ENCODE measurements at regions not wholly inside any gene's neighbourhood (a gene's known extent, or its start where the extent isn't known, plus 50 kb on each side); places are given as distances from the start of the nearest gene placed in this dataset.
A peak's percentile ranks its signal among the peaks of the same experiment; 100 is the strongest.

DNA sequence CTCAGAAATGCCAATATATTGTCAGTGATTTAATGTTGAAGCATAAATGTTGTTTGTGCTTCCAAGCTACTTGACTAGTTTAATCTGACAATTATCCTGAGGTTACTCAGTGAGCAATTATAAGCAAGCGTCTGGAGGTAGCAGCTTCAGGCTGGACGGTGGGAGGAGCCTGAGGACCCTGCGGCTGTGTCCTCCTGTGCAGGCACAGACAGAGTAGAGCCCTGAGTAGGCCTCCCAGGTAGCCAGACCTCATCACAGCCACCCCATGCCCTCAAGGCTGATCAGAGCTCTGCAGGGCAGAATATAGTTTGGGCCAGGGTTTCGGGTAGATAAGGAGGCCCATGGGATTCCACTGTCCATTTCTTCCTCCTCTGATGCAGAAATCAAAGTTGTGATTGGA lies 153.6 kb downstream of the DRD1 start:
- Histone ChIP-seq H3K4me1 (ENCODE audit: insufficient read depth, low read length, poor library complexity, severe bottlenecking) (no peaks in the 10 kb centered on the region), H3K4me3 (ENCODE audit: low read depth, low read length, poor library complexity, severe bottlenecking) (no peak overlapping the region), H3K9me3 (ENCODE audit: low read depth, low read length, poor library complexity, severe bottlenecking) (no peaks in the 10 kb centered on the region), H3K27ac (ENCODE audit: low read depth, low read length, poor library complexity, severe bottlenecking) (no peak overlapping the region), H3K36me3 (ENCODE audit: insufficient read depth, low read length, poor library complexity, severe bottlenecking) (no peaks in the 10 kb centered on the region), H3K27me3 (replicated peaks; ENCODE audit: insufficient read depth, low read depth, low read length, poor library complexity) (peaks cover 3% of the 10 kb centered on the region)
- ChIA-PET POLR2A (ENCODE audit: low non-redundant PET) (no interaction called here), CTCF (no interaction called here)
- TF ChIP-seq, protein P1, sequence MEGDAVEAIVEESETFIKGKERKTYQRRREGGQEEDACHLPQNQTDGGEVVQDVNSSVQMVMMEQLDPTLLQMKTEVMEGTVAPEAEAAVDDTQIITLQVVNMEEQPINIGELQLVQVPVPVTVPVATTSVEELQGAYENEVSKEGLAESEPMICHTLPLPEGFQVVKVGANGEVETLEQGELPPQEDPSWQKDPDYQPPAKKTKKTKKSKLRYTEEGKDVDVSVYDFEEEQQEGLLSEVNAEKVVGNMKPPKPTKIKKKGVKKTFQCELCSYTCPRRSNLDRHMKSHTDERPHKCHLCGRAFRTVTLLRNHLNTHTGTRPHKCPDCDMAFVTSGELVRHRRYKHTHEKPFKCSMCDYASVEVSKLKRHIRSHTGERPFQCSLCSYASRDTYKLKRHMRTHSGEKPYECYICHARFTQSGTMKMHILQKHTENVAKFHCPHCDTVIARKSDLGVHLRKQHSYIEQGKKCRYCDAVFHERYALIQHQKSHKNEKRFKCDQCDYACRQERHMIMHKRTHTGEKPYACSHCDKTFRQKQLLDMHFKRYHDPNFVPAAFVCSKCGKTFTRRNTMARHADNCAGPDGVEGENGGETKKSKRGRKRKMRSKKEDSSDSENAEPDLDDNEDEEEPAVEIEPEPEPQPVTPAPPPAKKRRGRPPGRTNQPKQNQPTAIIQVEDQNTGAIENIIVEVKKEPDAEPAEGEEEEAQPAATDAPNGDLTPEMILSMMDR (conservative IDR thresholded peaks at IDR 0.05; ENCODE audit: low read depth, low read length): no peak
- intact Hi-C loops (cut with micrococcal nuclease; ENCODE audit: unreplicated experiment): no loop called here
- no peak for DNase-seq (ENCODE audit: low spot score)
- BruUV-seq (replicated peaks): no TSS peak

GRCh38 chr5:175288048-175288621 lies 155.8 kb downstream of the DRD1 start:
- H3K36me3 ChIP-seq (ENCODE audit: insufficient read depth, low read length, poor library complexity, severe bottlenecking): no peaks in the 10 kb centered on the region
- no peaks in the 10 kb centered on the region for H3K4me1 ChIP-seq (ENCODE audit: insufficient read depth, low read length, poor library complexity, severe bottlenecking)
- TF ChIP-seq EZH2 (IDR thresholded peaks at IDR 0.05; ENCODE audit: borderline replicate concordance, low read depth, low read length, poor library complexity, severe bottlenecking): no peak
- TF ChIP-seq, protein P1 (conservative IDR thresholded peaks at IDR 0.05; ENCODE audit: low read depth, low read length): no peak
- DNase-seq (ENCODE audit: low spot score): peak; percentile 22
- no peak overlapping the region for H3K27ac ChIP-seq (ENCODE audit: low read depth, low read length, poor library complexity, severe bottlenecking)
- ChIA-PET CTCF (no interaction called here), POLR2A (ENCODE audit: low non-redundant PET) (no interaction called here)
- H3K27me3 ChIP-seq (replicated peaks; ENCODE audit: insufficient read depth, low read depth, low read length, poor library complexity): peaks cover 7% of the 10 kb centered on the region
- BruUV-seq (replicated peaks): no TSS peak
- intact Hi-C loops (cut with micrococcal nuclease; ENCODE audit: unreplicated experiment): no loop called here
- no peaks in the 10 kb centered on the region for H3K9me3 ChIP-seq (ENCODE audit: low read depth, low read length, poor library complexity, severe bottlenecking)
- H3K4me3 ChIP-seq (ENCODE audit: low read depth, low read length, poor library complexity, severe bottlenecking): no peak overlapping the region

- DNase-seq (ENCODE audit: low spot score): no peak
- intact Hi-C loops (cut with micrococcal nuclease; ENCODE audit: unreplicated experiment): no loop called here
- no peak for TF ChIP-seq EZH2 (IDR thresholded peaks at IDR 0.05; ENCODE audit: borderline replicate concordance, low read depth, low read length, poor library complexity, severe bottlenecking)
- no TSS peak for BruUV-seq (replicated peaks)
- CTCF ChIA-PET: no interaction called here
- H3K4me3 ChIP-seq (ENCODE audit: low read depth, low read length, poor library complexity, severe bottlenecking): no peak overlapping the region
- no peaks in the 10 kb centered on the region for H3K4me1 ChIP-seq (ENCODE audit: insufficient read depth, low read length, poor library complexity, severe bottlenecking)
- peaks cover 13% of the 10 kb centered on the region for H3K27me3 ChIP-seq (replicated peaks; ENCODE audit: insufficient read depth, low read depth, low read length, poor library complexity)
- H3K27ac ChIP-seq (ENCODE audit: low read depth, low read length, poor library complexity, severe bottlenecking): no peak overlapping the region
- no peaks in the 10 kb centered on the region for H3K36me3 ChIP-seq (ENCODE audit: insufficient read depth, low read length, poor library complexity, severe bottlenecking)
- POLR2A ChIA-PET (ENCODE audit: low non-redundant PET): no interaction called here
- H3K9me3 ChIP-seq (ENCODE audit: low read depth, low read length, poor library complexity, severe bottlenecking): no peaks in the 10 kb centered on the region
Measured at GRCh38 chr5:175286981-175287380, 157.0 kb downstream of the DRD1 start.

- BruUV-seq (replicated peaks): no TSS peak
- CTCF ChIA-PET: no interaction called here
- Histone ChIP-seq H3K4me1 (ENCODE audit: insufficient read depth, low read length, poor library complexity, severe bottlenecking) (no peaks in the 10 kb centered on the region), H3K27me3 (replicated peaks; ENCODE audit: insufficient read depth, low read depth, low read length, poor library complexity) (peaks cover 10% of the 10 kb centered on the region), H3K4me3 (ENCODE audit: low read depth, low read length, poor library complexity, severe bottlenecking) (no peak overlapping the region), H3K9me3 (ENCODE audit: low read depth, low read length, poor library complexity, severe bottlenecking) (no peaks in the 10 kb centered on the region), H3K27ac (ENCODE audit: low read depth, low read length, poor library complexity, severe bottlenecking) (no peak overlapping the region), H3K36me3 (ENCODE audit: insufficient read depth, low read length, poor library complexity, severe bottlenecking) (no peaks in the 10 kb centered on the region)
- DNase-seq (ENCODE audit: low spot score): no peak
- POLR2A ChIA-PET (ENCODE audit: low non-redundant PET): no interaction called here
- intact Hi-C loops (cut with micrococcal nuclease; ENCODE audit: unreplicated experiment): no loop called here
- TF ChIP-seq, protein P1 (conservative IDR thresholded peaks at IDR 0.05; ENCODE audit: low read depth, low read length): no peak
- TF ChIP-seq EZH2 (IDR thresholded peaks at IDR 0.05; ENCODE audit: borderline replicate concordance, low read depth, low read length, poor library complexity, severe bottlenecking): no peak
Measured at GRCh38 chr5:175285261-175285660, 158.7 kb downstream of the DRD1 start.

All from A673 (cell line).